Esophagus muscularis mucosa (tissue), 4 donors: ENCODE measurements at regions not wholly inside any gene's neighbourhood (a gene's known extent, or its start where the extent isn't known, plus 50 kb on each side); places are given as distances from the start of the nearest gene placed in this dataset.

Experiments
- CTCF ChIP-seq, 3 experiments: fragments of 200-600 bp in 2 of 3; fragments of 450-650 bp in 1 of 3; sonication (generic) in 2 of 3; IDR thresholded peaks; one replicate each; pipeline ENCODE4 v1.5.1; 2017 to 2019; ENCODE audit warnings: antibody characterized with exemption in 3 of 3, mild to moderate bottlenecking in 2 of 3, moderate library complexity in 1 of 3
- EP300 ChIP-seq: sonication (generic); formaldehyde crosslinking; IDR thresholded peaks from one replicate; pipeline ENCODE4 v1.6.1; 2017; ENCODE audit warnings: antibody characterized with exemption
- POLR2A ChIP-seq: fragments of 450-650 bp; IDR thresholded peaks from one replicate; pipeline ENCODE4 v1.6.1; 2017; ENCODE audit warnings: antibody characterized with exemption, moderate library complexity, mild to moderate bottlenecking, low read depth
- POLR2AphosphoS5 ChIP-seq, 2 donors: sonication (generic); formaldehyde crosslinking; IDR thresholded peaks; one replicate each; pipeline ENCODE4 v1.6.1; 2017; ENCODE audit warnings: antibody characterized with exemption in 2 of 2

- TF ChIP-seq CTCF (IDR thresholded peaks at IDR 0.05) (no peak), EP300 (no peak), POLR2A (no peak), POLR2AphosphoS5 (IDR thresholded peaks at IDR 0.05) (no peak)
Measured at GRCh38 chr14:34012369-34012768, 61.5 kb upstream of the EGLN3 start.
